ENCODE measurements at regions not wholly inside any gene's neighbourhood (a gene's known extent, or its start where the extent isn't known, plus 50 kb on each side); places are given as distances from the start of the nearest gene placed in this dataset.

GRCh38 chr1:14190508-14190907, 408.0 kb upstream of the KAZN start:
- Histone ChIP-seq H3K27ac (ENCODE audit: low read depth in 1 of 2, low read length in 2 of 2) (no peak overlapping the region), H3K36me3 (replicated peaks in 1 of 2; ENCODE audit: control insufficient read depth in 1 of 2, insufficient read depth in 2 of 2, low read length in 2 of 2) (no peaks in the 10 kb centered on the region), H3K4me3 (replicated peaks in 1 of 3; ENCODE audit: low read depth in 2 of 3, low read length in 3 of 3) (no peak overlapping the region), H2AFZ (ENCODE audit: insufficient read depth, low read depth, low read length, poor library complexity, severe bottlenecking) (no peak overlapping the region), H4K20me1 (ENCODE audit: insufficient read depth, low read length) (no peaks in the 10 kb centered on the region), H3K9ac (ENCODE audit: insufficient read depth, low read length, poor library complexity, severe bottlenecking) (no peak overlapping the region), H3K27me3 (ENCODE audit: control insufficient read depth in 2 of 2, insufficient read depth in 2 of 2, low read length in 2 of 2) (no peaks in the 10 kb centered on the region), H3K4me1 (ENCODE audit: control insufficient read depth in 1 of 2, insufficient read depth in 2 of 2, low read length in 2 of 2) (no peaks in the 10 kb centered on the region), H3K9me3 (replicated peaks in 1 of 2; ENCODE audit: control insufficient read depth in 1 of 2, insufficient read depth in 1 of 2, low read length in 2 of 2) (no peaks in the 10 kb centered on the region), H3K79me2 (ENCODE audit: insufficient read depth, low read length) (no peaks in the 10 kb centered on the region), H3K4me2 (replicated peaks; ENCODE audit: extremely low read depth, low read length, poor library complexity, severe bottlenecking) (no peak overlapping the region)
- intact Hi-C loops (cut with micrococcal nuclease), result no loop called here
- Mint-ChIP-seq H3K4me3 (no peak overlapping the region), H3K27ac (no peak overlapping the region), H3K9me3 (peaks cover 0 to 2% (median 0%) of the 10 kb centered on the region in 7 donors), H3K4me1 (no peaks in the 10 kb centered on the region), H3K36me3 (no peaks in the 10 kb centered on the region), H3K27me3 (ENCODE audit: low read depth in 3 of 3) (peaks cover 0 to 6% (median 3%) of the 10 kb centered on the region in 3 donors)
- TF ChIP-seq CTCF (IDR thresholded peaks at IDR 0.05), result no peak
- 83% methylated on average over 1 of the region's 3 CpGs for WGBS (ENCODE audit: insufficient coverage)
- no peak for DNase-seq

GRCh38 chr1:14194511-14194910, 404.0 kb upstream of the KAZN start:
- H3K79me2 ChIP-seq (ENCODE audit: insufficient read depth, low read length), result no peaks in the 10 kb centered on the region
- TF ChIP-seq CTCF (IDR thresholded peaks at IDR 0.05), result no peak
- no peaks in the 10 kb centered on the region for H3K36me3 Mint-ChIP-seq
- peaks cover 0 to 2% (median 0%) of the 10 kb centered on the region in 7 donors for H3K9me3 Mint-ChIP-seq
- no peak overlapping the region for H3K4me2 ChIP-seq (replicated peaks; ENCODE audit: extremely low read depth, low read length, poor library complexity, severe bottlenecking)
- no peaks in the 10 kb centered on the region for H4K20me1 ChIP-seq (ENCODE audit: insufficient read depth, low read length)
- peaks cover 0 to 3% (median 0%) of the 10 kb centered on the region in 3 donors for H3K27me3 Mint-ChIP-seq (ENCODE audit: low read depth in 3 of 3)
- no peaks in the 10 kb centered on the region for H3K9me3 ChIP-seq (replicated peaks in 1 of 2; ENCODE audit: control insufficient read depth in 1 of 2, insufficient read depth in 1 of 2, low read length in 2 of 2)
- no peaks in the 10 kb centered on the region for H3K4me1 ChIP-seq (ENCODE audit: control insufficient read depth in 1 of 2, insufficient read depth in 2 of 2, low read length in 2 of 2)
- intact Hi-C loops (cut with micrococcal nuclease), result no loop called here
- H3K4me3 Mint-ChIP-seq, result no peak overlapping the region
- no peaks in the 10 kb centered on the region for H3K4me1 Mint-ChIP-seq
- no peak overlapping the region for H2AFZ ChIP-seq (ENCODE audit: insufficient read depth, low read depth, low read length, poor library complexity, severe bottlenecking)
- H3K4me3 ChIP-seq (replicated peaks in 1 of 3; ENCODE audit: low read depth in 2 of 3, low read length in 3 of 3), result no peak overlapping the region
- 100% methylated on average over 1 of the region's 3 CpGs for WGBS (ENCODE audit: insufficient coverage)
- no peak overlapping the region for H3K27ac Mint-ChIP-seq
- H3K27ac ChIP-seq (ENCODE audit: low read depth in 1 of 2, low read length in 2 of 2), result no peak overlapping the region
- no peaks in the 10 kb centered on the region for H3K27me3 ChIP-seq (ENCODE audit: control insufficient read depth in 2 of 2, insufficient read depth in 2 of 2, low read length in 2 of 2)
- H3K36me3 ChIP-seq (replicated peaks in 1 of 2; ENCODE audit: control insufficient read depth in 1 of 2, insufficient read depth in 2 of 2, low read length in 2 of 2), result no peaks in the 10 kb centered on the region
- no peak overlapping the region for H3K9ac ChIP-seq (ENCODE audit: insufficient read depth, low read length, poor library complexity, severe bottlenecking)
- no peak for DNase-seq
